Fibroblast of skin of back (primary cell): ENCODE measurements at regions not wholly inside any gene's neighbourhood (a gene's known extent, or its start where the extent isn't known, plus 50 kb on each side); places are given as distances from the start of the nearest gene placed in this dataset.

Experiments
- DNase-seq: peaks from one replicate; pipeline ENCODE4 v3.0.0-alpha.2; 2013

- no peak for DNase-seq
Observed at GRCh38 chr7:106339513-106340246, 54.9 kb upstream of the NAMPT start.

- DNase-seq = no peak
Observed at GRCh38 chr7:106337754-106338153, 53.0 kb upstream of the NAMPT start.

GRCh38 chr7:106335814-106336213 lies 51.0 kb upstream of the NAMPT start:
- DNase-seq = no peak
